HUES6 (cell line): ENCODE measurements at regions not wholly inside any gene's neighbourhood (a gene's known extent, or its start where the extent isn't known, plus 50 kb on each side); places are given as distances from the start of the nearest gene placed in this dataset.

Experiments
- H3K27ac ChIP-seq: 2 replicates; pipeline ENCODE4 v1.7.0; 2013; ENCODE audit warnings: low read depth, mild to moderate bottlenecking, low read length, inconsistent platforms
- H3K27me3 ChIP-seq: 2 replicates; pipeline ENCODE4 v1.6.1; 2013; ENCODE audit warnings: low read length; ENCODE audit not compliant: control insufficient read depth, insufficient read depth
- H3K36me3 ChIP-seq: 2 replicates; pipeline ENCODE4 v1.6.1; 2013; ENCODE audit warnings: low read length; ENCODE audit not compliant: control insufficient read depth, insufficient read depth
- H3K4me1 ChIP-seq: 2 replicates; pipeline ENCODE4 v1.6.1; 2013; ENCODE audit warnings: low read length; ENCODE audit not compliant: control insufficient read depth, insufficient read depth
- H3K4me3 ChIP-seq: 2 replicates; pipeline ENCODE4 v1.5.1; 2013; ENCODE audit warnings: low read depth, low read length
- H3K9ac ChIP-seq: one replicate; pipeline ENCODE4 v1.6.1; 2013; ENCODE audit warnings: mild to moderate bottlenecking, low read length
- H3K9me3 ChIP-seq: 2 replicates; pipeline ENCODE4 v1.6.1; 2013; ENCODE audit warnings: low read depth, low read length; ENCODE audit not compliant: control insufficient read depth, insufficient read depth

- Histone ChIP-seq H3K9ac (no peak overlapping the region), H3K27me3 (no peaks in the 10 kb centered on the region), H3K4me3 (no peak overlapping the region), H3K27ac (no peak overlapping the region), H3K9me3 (no peaks in the 10 kb centered on the region), H3K4me1 (no peaks in the 10 kb centered on the region), H3K36me3 (no peaks in the 10 kb centered on the region)
Observed at GRCh38 chr2:111689941-111690340, 194.1 kb downstream of the ANAPC1 start.

GRCh38 chr2:111691164-111691875 is 192.7 kb downstream of the ANAPC1 start:
- Histone ChIP-seq H3K9ac (no peak overlapping the region), H3K9me3 (peaks cover 5% of the 10 kb centered on the region), H3K36me3 (no peaks in the 10 kb centered on the region), H3K27me3 (no peaks in the 10 kb centered on the region), H3K27ac (no peak overlapping the region), H3K4me1 (no peaks in the 10 kb centered on the region), H3K4me3 (no peak overlapping the region)

- Histone ChIP-seq H3K9me3 (peaks cover 5% of the 10 kb centered on the region), H3K27ac (no peak overlapping the region), H3K36me3 (no peaks in the 10 kb centered on the region), H3K4me3 (no peak overlapping the region), H3K9ac (no peak overlapping the region), H3K4me1 (no peaks in the 10 kb centered on the region), H3K27me3 (no peaks in the 10 kb centered on the region)
Observed at GRCh38 chr2:111692311-111692710, 191.7 kb downstream of the ANAPC1 start.

GRCh38 chr2:111694700-111695101 is 189.3 kb downstream of the ANAPC1 start:
- H3K9me3 ChIP-seq: peaks cover 5% of the 10 kb centered on the region
- H3K36me3 ChIP-seq: no peaks in the 10 kb centered on the region
- no peak overlapping the region for H3K9ac ChIP-seq
- peaks cover 6% of the 10 kb centered on the region; the same call in 1 of the 2 replicates for H3K4me1 ChIP-seq
- no peak overlapping the region for H3K27ac ChIP-seq
- no peaks in the 10 kb centered on the region for H3K27me3 ChIP-seq
- no peak overlapping the region for H3K4me3 ChIP-seq

- H3K4me3 ChIP-seq: no peak overlapping the region
- H3K9ac ChIP-seq: no peak overlapping the region
- no peaks in the 10 kb centered on the region for H3K36me3 ChIP-seq
- H3K27me3 ChIP-seq: no peaks in the 10 kb centered on the region
- peaks cover 6% of the 10 kb centered on the region; the same call in 1 of the 2 replicates for H3K4me1 ChIP-seq
- H3K27ac ChIP-seq: no peak overlapping the region
- H3K9me3 ChIP-seq: peaks cover 5% of the 10 kb centered on the region
Observed at GRCh38 chr2:111695441-111696007, 188.5 kb downstream of the ANAPC1 start.

GRCh38 chr2:111696226-111696625 is 187.8 kb downstream of the ANAPC1 start:
- Histone ChIP-seq H3K27ac (no peak overlapping the region), H3K4me3 (no peak overlapping the region), H3K9ac (no peak overlapping the region), H3K27me3 (no peaks in the 10 kb centered on the region), H3K36me3 (no peaks in the 10 kb centered on the region), H3K4me1 (peaks cover 6% of the 10 kb centered on the region; the same call in 1 of the 2 replicates), H3K9me3 (peaks cover 5% of the 10 kb centered on the region)

GRCh38 chr2:111697560-111697959 is 186.4 kb downstream of the ANAPC1 start:
- no peak overlapping the region for H3K9ac ChIP-seq
- H3K36me3 ChIP-seq: no peaks in the 10 kb centered on the region
- H3K4me1 ChIP-seq: peaks cover 13% of the 10 kb centered on the region
- no peak overlapping the region for H3K4me3 ChIP-seq
- no peaks in the 10 kb centered on the region for H3K27me3 ChIP-seq
- no peak overlapping the region for H3K27ac ChIP-seq
- peaks cover 5% of the 10 kb centered on the region for H3K9me3 ChIP-seq

GRCh38 chr2:111698089-111698488 is 185.9 kb downstream of the ANAPC1 start:
- Histone ChIP-seq H3K27ac (no peak overlapping the region), H3K9ac (no peak overlapping the region), H3K27me3 (no peaks in the 10 kb centered on the region), H3K4me1 (peaks cover 15% of the 10 kb centered on the region), H3K9me3 (peaks cover 5% of the 10 kb centered on the region), H3K4me3 (no peak overlapping the region), H3K36me3 (no peaks in the 10 kb centered on the region)

GRCh38 chr2:111698743-111699554 is 185.0 kb downstream of the ANAPC1 start:
- Histone ChIP-seq H3K27ac (no peak overlapping the region), H3K9me3 (peaks cover 5% of the 10 kb centered on the region), H3K9ac (no peak overlapping the region), H3K4me1 (peaks cover 20% of the 10 kb centered on the region), H3K27me3 (no peaks in the 10 kb centered on the region), H3K36me3 (no peaks in the 10 kb centered on the region), H3K4me3 (no peak overlapping the region)

GRCh38 chr2:111701266-111701665 is 182.7 kb downstream of the ANAPC1 start:
- Histone ChIP-seq H3K9me3 (no peaks in the 10 kb centered on the region), H3K27ac (no peak overlapping the region), H3K9ac (no peak overlapping the region), H3K4me1 (peaks cover 38% of the 10 kb centered on the region), H3K36me3 (no peaks in the 10 kb centered on the region), H3K4me3 (no peak overlapping the region), H3K27me3 (no peaks in the 10 kb centered on the region)

GRCh38 chr2:111701798-111702118 is 182.2 kb downstream of the ANAPC1 start:
- H3K4me3 ChIP-seq: no peak overlapping the region
- H3K27ac ChIP-seq: no peak overlapping the region

More at GRCh38 chr2:111701798-111702118, 182.2 kb downstream of the ANAPC1 start:
- Histone ChIP-seq H3K4me1 (peaks cover 43% of the 10 kb centered on the region), H3K36me3 (no peaks in the 10 kb centered on the region), H3K27me3 (no peaks in the 10 kb centered on the region), H3K9me3 (no peaks in the 10 kb centered on the region), H3K9ac (no peak overlapping the region)
